ENCODE measurements at regions not wholly inside any gene's neighbourhood (a gene's known extent, or its start where the extent isn't known, plus 50 kb on each side); places are given as distances from the start of the nearest gene placed in this dataset.
A peak's percentile ranks its signal among the peaks of the same experiment; 100 is the strongest.

DNA sequence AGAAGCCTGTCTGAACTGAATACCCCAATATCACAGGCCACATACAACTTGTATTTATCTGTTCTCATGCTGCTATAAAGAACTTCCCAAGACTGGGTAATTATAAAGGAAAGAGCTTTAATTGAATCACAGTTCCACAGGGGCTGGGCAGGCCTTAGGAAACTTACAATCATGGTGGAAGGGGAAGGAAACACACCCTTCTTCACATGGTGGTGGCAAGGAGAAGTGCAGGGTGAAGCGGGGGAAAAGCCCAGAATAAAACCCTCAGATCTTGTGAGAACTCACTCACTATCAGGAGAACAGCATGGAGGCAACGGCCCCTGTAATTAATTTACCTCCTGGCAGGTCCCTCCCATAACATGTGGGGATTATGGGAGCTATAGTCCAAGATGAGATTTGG, 50.3 kb upstream of the FNDC1 start:
- no peak for DNase-seq (ENCODE audit: low spot score)
- ATAC-seq, result no peak

- DNase-seq (ENCODE audit: low spot score) (no peak), ATAC-seq (no peak)
Measured at GRCh38 chr6:159117563-159117962, 51.6 kb upstream of the FNDC1 start.

- DNase-seq (ENCODE audit: low spot score), result no peak
- ATAC-seq, result no peak
Measured at GRCh38 chr6:159117046-159117445, 52.2 kb upstream of the FNDC1 start.

- no peak for DNase-seq (ENCODE audit: low spot score)
- peak; percentile 34 for ATAC-seq
Measured at GRCh38 chr6:159116343-159116742, 52.9 kb upstream of the FNDC1 start.

DNA sequence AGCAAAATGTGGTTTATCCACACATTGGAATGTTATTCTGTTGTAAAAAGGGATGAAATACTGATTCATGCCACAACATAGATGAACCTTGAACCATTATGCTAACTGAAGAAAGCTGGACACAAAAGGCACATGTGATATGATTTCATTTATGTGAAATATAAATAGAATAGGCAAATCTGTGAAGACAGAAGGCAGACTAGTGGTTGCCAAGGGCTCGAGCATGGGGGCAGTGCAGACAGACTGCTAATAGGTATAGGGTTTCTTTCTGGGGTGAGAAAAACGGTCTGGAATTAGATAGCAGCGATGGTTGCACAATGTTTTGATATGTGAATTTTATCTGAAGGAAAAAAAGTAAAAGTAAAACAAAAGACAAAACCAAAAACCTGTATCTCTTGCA, 54.6 kb upstream of the FNDC1 start:
- DNase-seq (ENCODE audit: low spot score), result no peak
- ATAC-seq, result no peak

- no peak for DNase-seq (ENCODE audit: low spot score)
- ATAC-seq, result no peak
Measured at GRCh38 chr6:159113223-159113622, 56.0 kb upstream of the FNDC1 start.

DNA sequence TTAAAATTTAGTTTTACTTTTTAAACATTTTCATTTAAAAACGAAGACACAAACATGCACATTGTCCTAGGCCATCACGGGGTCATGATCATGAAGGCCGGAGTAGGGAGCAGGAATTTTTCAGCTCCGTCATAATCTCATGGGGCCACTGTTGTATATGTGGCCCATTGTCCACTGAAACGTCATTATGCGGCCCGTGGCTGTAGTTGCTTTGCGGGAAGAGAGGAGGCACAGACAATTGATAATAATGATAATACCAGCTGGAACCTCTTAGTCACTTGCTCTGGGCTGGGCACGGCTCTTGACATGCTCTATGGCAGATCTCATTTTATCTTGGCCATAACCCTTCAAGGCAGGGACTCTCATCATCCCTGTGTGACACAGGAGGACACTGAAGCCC, 56.5 kb upstream of the FNDC1 start:
- DNase-seq (ENCODE audit: low spot score) (no peak), ATAC-seq (no peak)

DNA sequence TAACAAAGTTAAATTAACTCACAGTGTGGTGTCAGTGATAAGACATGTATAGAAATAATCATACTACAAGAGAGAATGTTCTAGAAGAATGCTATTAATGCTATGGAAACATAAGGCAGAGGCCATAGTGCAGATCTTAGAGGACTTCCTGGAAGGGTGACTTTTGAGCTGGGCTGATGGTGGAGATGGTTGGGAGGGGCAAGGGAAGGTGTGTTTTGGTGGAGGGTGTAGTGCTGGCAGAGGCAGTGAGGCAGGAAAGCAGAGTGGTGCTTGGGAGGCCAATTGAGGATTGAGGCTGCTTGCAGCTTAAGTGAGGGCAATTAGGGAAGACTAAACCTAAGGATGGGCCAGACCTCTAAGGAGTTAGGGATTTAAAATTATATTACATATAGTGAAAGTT, 58.5 kb upstream of the FNDC1 start:
- DNase-seq (ENCODE audit: low spot score), result no peak

GRCh38 chr6:159110013-159110412, 59.2 kb upstream of the FNDC1 start:
- ATAC-seq, result peak; percentile 66
- DNase-seq (ENCODE audit: low spot score), result no peak

More for the DNA sequence above, 58.5 kb upstream of the FNDC1 start:
- no peak for ATAC-seq

- DNase-seq (ENCODE audit: low spot score), result no peak
- ATAC-seq, result no peak
Measured at GRCh38 chr6:159109391-159109790, 59.8 kb upstream of the FNDC1 start.

DNA sequence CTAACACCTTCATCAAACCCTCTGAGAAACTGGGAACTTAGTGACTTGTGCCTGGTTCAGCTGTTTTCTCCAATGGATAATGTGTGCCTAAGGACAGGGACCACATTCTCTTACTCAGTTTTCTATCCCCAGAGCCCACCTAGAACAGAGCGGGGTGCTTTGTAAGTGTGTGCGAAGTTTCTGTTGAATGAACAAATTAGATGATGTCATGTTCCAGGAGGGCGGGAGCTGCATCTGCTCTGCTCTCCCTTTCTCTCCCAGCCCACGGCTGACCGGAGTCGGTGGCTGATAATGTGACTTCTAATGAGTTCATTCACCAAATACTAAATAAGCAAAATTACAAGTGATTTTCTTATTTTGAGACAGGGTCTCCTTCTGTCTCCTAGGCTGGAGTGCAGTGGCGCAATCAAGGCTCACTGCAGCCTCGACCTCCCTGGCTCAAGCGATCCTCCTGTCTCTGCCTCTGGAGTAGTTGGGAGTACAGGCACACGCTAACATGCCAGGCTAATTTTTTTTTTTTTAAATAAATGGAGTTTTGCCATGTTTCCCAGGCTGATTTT, 60.7 kb upstream of the FNDC1 start:
- no peak for DNase-seq (ENCODE audit: low spot score)
- no peak for ATAC-seq

- ATAC-seq (no peak), DNase-seq (ENCODE audit: low spot score) (no peak)
Measured at GRCh38 chr6:159107451-159108260, 61.5 kb upstream of the FNDC1 start.

GRCh38 chr6:159106627-159107241, 61.9 kb upstream of the TAGAP start:
- ATAC-seq (peak; percentile 66), DNase-seq (ENCODE audit: low spot score) (peak; percentile 71)

- ATAC-seq (no peak), DNase-seq (ENCODE audit: low spot score) (no peak)
Measured at GRCh38 chr6:159105716-159106115, 60.9 kb upstream of the TAGAP start.

DNA sequence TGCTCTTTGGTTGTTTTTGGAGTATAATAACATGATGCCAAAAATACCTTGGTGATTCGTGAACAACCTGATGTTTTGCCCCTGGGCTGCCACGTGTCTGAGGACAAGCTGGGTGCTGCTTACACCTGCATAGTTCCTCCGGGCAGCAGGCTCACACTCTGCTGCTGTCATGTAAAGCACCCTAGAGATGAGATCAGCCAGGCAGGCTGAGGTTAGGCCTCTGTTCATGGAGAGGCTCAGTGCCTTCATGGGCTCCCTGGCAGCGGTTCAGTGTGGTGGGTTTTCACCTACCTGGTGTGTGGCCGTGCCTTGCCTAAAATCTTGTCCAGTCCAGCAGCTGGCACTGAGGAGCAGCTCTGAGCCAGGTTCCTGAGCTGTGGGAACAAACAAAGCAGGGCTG, 60.1 kb upstream of the TAGAP start:
- no peak for ATAC-seq

DNA sequence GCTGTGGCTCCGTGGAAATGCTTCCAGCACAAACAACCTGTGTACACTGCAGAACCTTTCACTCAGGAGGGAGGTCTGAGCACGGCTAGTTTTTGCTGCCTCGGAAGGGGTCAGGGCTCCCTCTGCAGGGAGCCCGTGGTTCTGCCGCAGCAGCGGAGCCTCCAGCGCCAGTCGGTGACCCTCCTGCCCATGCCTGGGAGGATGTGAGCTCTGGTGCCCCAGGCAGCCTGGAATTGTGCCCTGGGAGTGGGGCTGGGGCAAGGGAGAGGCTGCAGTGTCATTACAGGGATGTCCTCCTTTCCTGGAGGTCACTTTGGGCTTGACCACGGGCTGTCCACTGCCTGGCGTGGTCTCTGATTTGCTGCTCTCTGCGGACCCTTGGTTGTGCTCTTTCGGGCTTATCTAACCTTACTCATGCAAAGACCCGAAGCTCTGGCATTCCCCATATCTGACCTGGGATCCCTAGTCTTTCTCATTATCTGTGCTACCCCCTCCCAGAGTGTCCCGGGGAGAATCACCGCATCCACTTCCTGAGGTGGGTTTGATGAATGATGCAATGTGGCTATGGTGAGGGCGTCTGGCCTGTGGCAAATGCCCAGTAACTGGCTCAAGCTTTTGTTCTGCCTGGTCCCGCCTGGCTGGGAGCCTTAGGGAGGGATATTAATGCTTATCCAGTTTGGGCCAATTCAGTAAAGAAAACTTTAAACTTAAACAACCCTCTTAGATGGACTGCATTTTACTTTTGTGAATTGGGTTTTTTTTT, 59.6 kb upstream of the TAGAP start:
- ATAC-seq, result peak; percentile 97
- peak; percentile 65 for DNase-seq (ENCODE audit: low spot score)

More for the DNA sequence above, 60.1 kb upstream of the TAGAP start:
- no peak for DNase-seq (ENCODE audit: low spot score)

- ATAC-seq (no peak), DNase-seq (ENCODE audit: low spot score) (no peak)
Measured at GRCh38 chr6:159103396-159104162, 58.8 kb upstream of the TAGAP start.

DNA sequence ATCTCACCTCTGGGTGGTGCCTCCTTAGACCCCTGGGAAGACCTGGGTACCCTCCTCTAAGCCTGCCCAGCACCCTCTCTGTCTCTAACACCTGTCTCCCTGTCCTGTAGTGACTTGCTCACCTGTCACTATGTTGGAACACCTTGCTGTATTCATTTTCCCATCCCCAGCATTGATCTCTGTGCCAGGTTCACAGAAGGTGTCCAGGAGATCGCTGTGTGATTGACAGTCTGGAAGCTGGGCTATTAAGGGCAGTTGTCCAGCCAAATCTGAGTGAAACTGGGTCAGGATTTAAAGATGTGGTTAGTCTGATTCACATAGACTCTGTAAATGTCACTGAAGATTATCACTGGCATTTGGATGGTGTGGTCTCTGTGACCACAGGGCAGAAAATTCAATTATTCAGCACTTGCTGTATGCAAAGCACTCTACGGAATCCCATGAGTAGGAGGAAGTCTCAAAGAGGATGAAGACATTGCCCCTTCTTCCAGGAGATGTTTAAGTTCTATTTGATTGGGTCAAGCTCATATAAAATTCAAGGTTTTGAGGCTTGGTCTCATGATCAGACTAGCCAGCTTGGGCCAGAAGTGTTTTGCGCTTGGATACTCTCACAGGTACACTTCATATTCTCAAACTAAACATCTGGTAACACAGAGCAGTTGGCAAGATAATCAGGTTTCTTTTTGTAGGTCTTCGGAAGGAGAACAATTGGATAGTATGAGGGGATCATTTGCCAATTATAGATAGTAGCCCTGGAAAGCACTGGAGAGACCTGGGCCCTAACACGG, 57.8 kb upstream of the TAGAP start:
- ATAC-seq (no peak), DNase-seq (ENCODE audit: low spot score) (no peak)

DNA sequence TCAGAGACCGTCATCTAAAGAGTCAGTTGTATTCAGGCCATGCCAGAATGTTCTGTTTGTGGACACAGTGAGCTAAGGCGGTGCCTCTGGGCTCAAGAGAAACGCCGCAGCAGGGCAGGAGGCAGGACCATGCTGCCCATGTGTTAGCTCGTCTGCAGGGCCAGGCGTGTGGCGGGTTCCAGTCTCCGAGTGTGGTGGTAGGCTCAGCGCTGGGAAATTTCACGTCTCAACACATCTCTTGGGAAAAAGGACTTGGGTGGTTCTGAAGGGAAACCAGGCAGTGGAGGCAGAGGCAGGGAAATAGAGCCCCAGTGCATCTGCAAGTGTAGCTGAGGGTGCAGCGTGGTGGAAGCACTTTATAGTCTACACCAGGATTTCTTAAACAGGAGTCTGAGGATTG, 56.9 kb upstream of the TAGAP start:
- ATAC-seq (no peak), DNase-seq (ENCODE audit: low spot score) (no peak)
